ENCODE measurements at regions not wholly inside any gene's neighbourhood (a gene's known extent, or its start where the extent isn't known, plus 50 kb on each side); places are given as distances from the start of the nearest gene placed in this dataset.
"Not testable (repeated sequence)": the region's sequence is repeated elsewhere in the genome, so short reads cannot be mapped to it uniquely, and the experiment has no call there.

DNA sequence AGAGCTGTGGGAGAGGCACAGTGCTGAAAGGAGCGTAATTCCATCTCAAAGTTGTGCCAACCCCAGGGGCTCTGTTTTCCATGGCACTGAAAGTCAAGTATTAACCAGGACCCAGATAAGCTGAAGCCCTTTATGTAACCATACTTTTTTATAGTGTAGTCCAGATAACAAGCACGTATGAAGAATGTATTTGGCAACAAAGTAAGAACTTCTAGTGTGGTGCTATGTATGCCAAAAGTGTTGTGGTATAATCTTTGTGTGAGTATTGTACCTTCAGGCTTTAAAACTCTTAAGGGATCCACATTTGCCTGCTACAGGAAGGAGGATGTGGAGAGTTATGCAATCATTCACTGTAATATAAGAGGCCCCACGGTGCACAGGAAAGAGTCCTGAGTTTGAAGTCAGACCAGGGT is 129.4 kb downstream of the IBTK start:
- no peak overlapping the region for H3K27ac ChIP-seq (ENCODE audit: low read depth, low read length)
- no peaks in the 10 kb centered on the region for H3K9me3 ChIP-seq (ENCODE audit: control insufficient read depth, insufficient read depth, low read length)
- no peak overlapping the region for H3K4me3 ChIP-seq (ENCODE audit: low read depth, low read length)
- DNase-seq (ENCODE audit: low read depth, low spot score), result no peak
- peaks cover 3% of the 10 kb centered on the region for H3K27me3 ChIP-seq (ENCODE audit: control insufficient read depth, insufficient read depth, low read length)
- CTCF ChIA-PET, result no interaction called here
- TF ChIP-seq, protein P1, sequence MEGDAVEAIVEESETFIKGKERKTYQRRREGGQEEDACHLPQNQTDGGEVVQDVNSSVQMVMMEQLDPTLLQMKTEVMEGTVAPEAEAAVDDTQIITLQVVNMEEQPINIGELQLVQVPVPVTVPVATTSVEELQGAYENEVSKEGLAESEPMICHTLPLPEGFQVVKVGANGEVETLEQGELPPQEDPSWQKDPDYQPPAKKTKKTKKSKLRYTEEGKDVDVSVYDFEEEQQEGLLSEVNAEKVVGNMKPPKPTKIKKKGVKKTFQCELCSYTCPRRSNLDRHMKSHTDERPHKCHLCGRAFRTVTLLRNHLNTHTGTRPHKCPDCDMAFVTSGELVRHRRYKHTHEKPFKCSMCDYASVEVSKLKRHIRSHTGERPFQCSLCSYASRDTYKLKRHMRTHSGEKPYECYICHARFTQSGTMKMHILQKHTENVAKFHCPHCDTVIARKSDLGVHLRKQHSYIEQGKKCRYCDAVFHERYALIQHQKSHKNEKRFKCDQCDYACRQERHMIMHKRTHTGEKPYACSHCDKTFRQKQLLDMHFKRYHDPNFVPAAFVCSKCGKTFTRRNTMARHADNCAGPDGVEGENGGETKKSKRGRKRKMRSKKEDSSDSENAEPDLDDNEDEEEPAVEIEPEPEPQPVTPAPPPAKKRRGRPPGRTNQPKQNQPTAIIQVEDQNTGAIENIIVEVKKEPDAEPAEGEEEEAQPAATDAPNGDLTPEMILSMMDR (IDR thresholded peaks at IDR 0.05; ENCODE audit: low read depth, low read length), result no peak
- POLR2A ChIA-PET, result no interaction called here

DNA sequence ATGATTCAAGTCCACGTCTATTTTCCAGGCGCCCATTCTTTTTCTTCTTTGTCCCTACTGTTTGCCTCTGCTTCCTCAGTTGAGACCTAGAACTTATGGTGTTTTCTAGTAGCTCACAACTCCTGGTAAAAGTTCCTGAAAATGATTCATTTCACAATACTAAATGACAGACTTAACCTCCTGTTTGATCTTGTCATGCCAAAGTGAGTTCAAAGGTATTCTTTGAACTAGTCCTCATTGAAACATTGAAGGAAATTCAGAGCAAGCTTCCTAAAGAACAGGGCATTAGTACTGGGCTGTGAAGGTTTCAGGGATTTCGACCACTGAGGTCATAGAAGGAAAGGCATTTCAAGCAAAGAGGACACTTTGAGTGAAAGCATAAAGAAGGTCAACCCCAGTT is 132.8 kb downstream of the IBTK start:
- POLR2A ChIA-PET, result no interaction called here

DNA sequence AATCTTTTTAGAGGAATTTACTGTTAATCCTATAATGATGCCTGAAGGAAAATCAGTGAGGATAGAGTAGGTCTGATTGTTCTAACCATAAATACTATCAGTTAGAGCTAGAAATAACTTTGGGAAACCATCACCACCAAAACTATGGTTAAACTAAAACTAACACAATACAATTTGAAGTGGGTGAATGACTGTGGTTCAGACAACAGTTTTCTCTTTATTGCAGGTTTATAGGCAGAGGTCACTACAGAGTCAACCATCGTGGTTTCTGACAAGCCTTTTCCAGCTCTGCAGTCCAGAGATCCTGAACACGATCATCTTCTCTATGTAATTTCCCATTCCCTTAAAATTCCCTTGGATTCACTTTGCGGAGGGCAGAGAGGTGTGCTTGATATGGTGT is 134.3 kb downstream of the IBTK start:
- DNase-seq (ENCODE audit: low read depth, low spot score), result no peak
- ChIA-PET POLR2A (no interaction called here), CTCF (interaction anchor here (0.6 kb wide), 1 partner anchor 13 kb away, joined by 5 read pairs; no protein-coding TSS in a partner anchor)
- TF ChIP-seq, protein P1 (IDR thresholded peaks at IDR 0.05; ENCODE audit: low read depth, low read length), result no peak
- no peaks in the 10 kb centered on the region for H3K9me3 ChIP-seq (ENCODE audit: control insufficient read depth, insufficient read depth, low read length)
- no peaks in the 10 kb centered on the region for H3K27me3 ChIP-seq (ENCODE audit: control insufficient read depth, insufficient read depth, low read length)
- H3K4me3 ChIP-seq (ENCODE audit: low read depth, low read length), result no peak overlapping the region
- H3K27ac ChIP-seq (ENCODE audit: low read depth, low read length), result no peak overlapping the region

More for the DNA sequence above, 132.8 kb downstream of the IBTK start:
- CTCF ChIA-PET, result no interaction called here
- peaks cover 1% of the 10 kb centered on the region for H3K27me3 ChIP-seq (ENCODE audit: control insufficient read depth, insufficient read depth, low read length)
- TF ChIP-seq, protein P1 (IDR thresholded peaks at IDR 0.05; ENCODE audit: low read depth, low read length), result no peak
- H3K9me3 ChIP-seq (ENCODE audit: control insufficient read depth, insufficient read depth, low read length), result no peaks in the 10 kb centered on the region
- no peak overlapping the region for H3K4me3 ChIP-seq (ENCODE audit: low read depth, low read length)
- H3K27ac ChIP-seq (ENCODE audit: low read depth, low read length), result no peak overlapping the region
- no peak for DNase-seq (ENCODE audit: low read depth, low spot score)

DNA sequence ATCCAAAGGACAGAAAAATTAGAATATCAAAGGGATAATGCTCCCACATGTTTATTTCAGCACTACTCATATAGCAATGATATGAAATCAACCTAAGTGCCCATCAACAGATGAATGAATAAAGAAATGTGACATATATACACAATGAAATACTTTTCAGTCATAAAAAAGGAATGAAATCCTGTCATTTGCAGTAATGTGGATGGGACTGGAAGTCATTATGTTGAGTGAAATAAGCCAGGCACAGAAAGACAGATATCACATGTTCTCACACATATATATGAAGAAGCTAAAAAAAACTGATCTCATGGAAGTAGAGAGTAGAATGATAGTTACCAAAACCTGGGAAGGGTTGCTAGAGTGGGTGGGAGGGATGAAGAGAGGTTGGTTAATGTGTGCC is 135.7 kb downstream of the IBTK start:
- Histone ChIP-seq H3K27me3 (ENCODE audit: control insufficient read depth, insufficient read depth, low read length) (no peaks in the 10 kb centered on the region), H3K9me3 (ENCODE audit: control insufficient read depth, insufficient read depth, low read length) (no peaks in the 10 kb centered on the region), H3K4me3 (ENCODE audit: low read depth, low read length) (no peak overlapping the region), H3K27ac (ENCODE audit: low read depth, low read length) (no peak overlapping the region)
- DNase-seq (ENCODE audit: low read depth, low spot score), result no peak
- CTCF ChIA-PET, result interaction anchor here (0.6 kb wide), 1 partner anchor 15 kb away, joined by 3 read pairs; no protein-coding TSS in a partner anchor
- TF ChIP-seq, protein P1 (IDR thresholded peaks at IDR 0.05; ENCODE audit: low read depth, low read length), result no peak
- POLR2A ChIA-PET, result no interaction called here

DNA sequence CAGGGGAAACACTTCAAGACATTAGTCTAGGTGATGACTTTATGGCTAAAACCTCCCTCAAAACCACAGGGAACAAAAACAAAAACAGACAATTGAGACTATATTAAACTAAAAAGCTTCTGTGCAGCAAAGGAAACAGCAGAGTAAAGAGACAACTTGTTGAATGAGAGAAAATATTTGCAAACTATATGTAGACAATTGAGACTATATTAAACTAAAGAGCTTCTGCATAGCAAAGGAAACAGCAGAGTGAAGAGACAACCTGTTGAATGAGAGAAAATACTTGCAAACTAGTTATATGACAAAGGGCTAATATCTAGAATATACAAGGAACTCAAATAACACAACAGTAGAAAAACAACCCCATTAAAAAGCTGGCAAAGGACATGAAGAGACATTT is 136.4 kb downstream of the IBTK start:
- no peak for DNase-seq (ENCODE audit: low read depth, low spot score)
- CTCF ChIA-PET, result no interaction called here
- POLR2A ChIA-PET, result no interaction called here
- no peak overlapping the region for H3K4me3 ChIP-seq (ENCODE audit: low read depth, low read length)
- no peaks in the 10 kb centered on the region for H3K9me3 ChIP-seq (ENCODE audit: control insufficient read depth, insufficient read depth, low read length)
- H3K27me3 ChIP-seq (ENCODE audit: control insufficient read depth, insufficient read depth, low read length), result no peaks in the 10 kb centered on the region
- no peak overlapping the region for H3K27ac ChIP-seq (ENCODE audit: low read depth, low read length)
- TF ChIP-seq, protein P1 (IDR thresholded peaks at IDR 0.05; ENCODE audit: low read depth, low read length), result no peak

DNA sequence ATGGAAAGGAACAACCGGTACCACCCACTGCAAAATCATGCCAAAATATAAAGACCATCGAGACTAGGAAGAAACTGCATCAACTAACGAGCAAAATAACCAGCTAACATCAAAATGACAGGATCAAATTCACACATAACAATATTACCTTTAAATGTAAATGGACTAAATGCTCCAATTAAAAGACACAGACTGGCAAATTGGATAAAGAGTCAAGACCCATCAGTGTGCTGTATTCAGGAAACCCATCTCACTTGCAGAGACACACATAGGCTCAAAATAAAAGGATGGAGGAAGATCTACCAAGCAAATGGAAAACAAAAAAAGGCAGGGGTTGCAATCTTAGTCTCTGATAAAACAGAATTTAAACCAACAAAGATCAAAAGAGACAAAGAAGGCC is 144.4 kb downstream of the IBTK start:
- H3K27me3 ChIP-seq (ENCODE audit: control insufficient read depth, insufficient read depth, low read length); H3K27ac ChIP-seq (ENCODE audit: low read depth, low read length); H3K9me3 ChIP-seq (ENCODE audit: control insufficient read depth, insufficient read depth, low read length); POLR2A ChIA-PET; CTCF ChIA-PET; H3K4me3 ChIP-seq (ENCODE audit: low read depth, low read length); DNase-seq (ENCODE audit: low read depth, low spot score): not testable (repeated sequence)

DNA sequence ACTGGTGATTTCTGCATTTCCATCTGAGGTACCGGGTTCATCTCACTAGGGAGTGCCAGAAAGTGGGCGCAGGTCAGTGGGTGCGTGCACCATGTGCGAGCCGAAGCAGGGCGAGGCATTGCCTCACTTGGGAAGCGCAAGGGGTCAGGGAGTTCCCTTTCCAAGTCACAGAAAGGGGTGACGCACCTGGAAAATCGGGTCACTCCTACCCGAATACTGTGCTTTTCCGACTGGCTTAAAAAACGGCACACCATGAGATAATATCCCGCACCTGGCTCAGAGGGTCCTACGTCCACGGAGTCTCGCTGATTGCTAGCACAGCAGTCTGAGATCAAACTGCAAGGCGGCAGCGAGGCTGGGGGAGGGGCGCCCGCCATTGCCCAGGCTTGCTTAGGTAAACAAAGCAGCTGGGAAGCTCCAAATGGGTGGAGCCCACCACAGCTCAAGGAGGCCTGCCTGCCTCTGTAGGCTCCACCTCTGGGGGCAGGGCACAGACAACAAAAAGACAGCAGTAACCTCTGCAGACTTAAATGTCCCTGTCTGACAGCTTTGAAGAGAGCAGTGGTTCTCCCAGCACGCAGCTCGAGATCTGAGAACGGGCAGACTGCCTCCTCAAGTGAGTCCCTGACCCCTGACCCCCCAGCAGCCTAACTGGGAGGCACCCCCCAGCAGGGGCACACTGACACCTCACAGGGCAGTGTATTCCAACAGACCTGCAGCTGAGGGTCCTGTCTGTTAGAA is 146.0 kb downstream of the IBTK start:
- CTCF ChIA-PET; H3K4me3 ChIP-seq (ENCODE audit: low read depth, low read length); H3K27ac ChIP-seq (ENCODE audit: low read depth, low read length); DNase-seq (ENCODE audit: low read depth, low spot score); H3K9me3 ChIP-seq (ENCODE audit: control insufficient read depth, insufficient read depth, low read length); H3K27me3 ChIP-seq (ENCODE audit: control insufficient read depth, insufficient read depth, low read length); POLR2A ChIA-PET: not testable (repeated sequence)

DNA sequence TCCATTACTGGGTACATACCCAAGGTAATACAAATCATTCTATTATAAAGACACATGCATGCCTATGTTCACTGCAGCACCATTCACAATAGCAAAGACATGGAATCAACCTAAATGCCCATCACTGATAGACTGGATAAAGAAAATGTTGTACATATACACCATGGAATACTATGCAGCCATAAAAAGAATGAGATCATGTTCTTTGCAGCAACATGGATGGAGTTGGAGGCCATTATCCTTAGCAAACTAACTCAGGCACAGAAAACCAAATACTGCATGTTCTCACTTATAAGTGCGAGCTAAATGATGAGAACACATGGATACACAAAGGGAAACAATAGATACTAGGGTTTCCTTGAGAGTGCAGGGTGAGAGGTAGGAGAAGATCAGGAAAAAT is 146.8 kb downstream of the IBTK start:
- CTCF ChIA-PET, result interaction anchor here (0.6 kb wide), 1 partner anchor 13 kb away, joined by 5 read pairs; no protein-coding TSS in a partner anchor
- POLR2A ChIA-PET; H3K9me3 ChIP-seq (ENCODE audit: control insufficient read depth, insufficient read depth, low read length); H3K4me3 ChIP-seq (ENCODE audit: low read depth, low read length); DNase-seq (ENCODE audit: low read depth, low spot score); H3K27ac ChIP-seq (ENCODE audit: low read depth, low read length); H3K27me3 ChIP-seq (ENCODE audit: control insufficient read depth, insufficient read depth, low read length): not testable (repeated sequence)

Measured in AG04450 (cell line).